ENCODE measurements at regions not wholly inside any gene's neighbourhood (a gene's known extent, or its start where the extent isn't known, plus 50 kb on each side); places are given as distances from the start of the nearest gene placed in this dataset.

DNA sequence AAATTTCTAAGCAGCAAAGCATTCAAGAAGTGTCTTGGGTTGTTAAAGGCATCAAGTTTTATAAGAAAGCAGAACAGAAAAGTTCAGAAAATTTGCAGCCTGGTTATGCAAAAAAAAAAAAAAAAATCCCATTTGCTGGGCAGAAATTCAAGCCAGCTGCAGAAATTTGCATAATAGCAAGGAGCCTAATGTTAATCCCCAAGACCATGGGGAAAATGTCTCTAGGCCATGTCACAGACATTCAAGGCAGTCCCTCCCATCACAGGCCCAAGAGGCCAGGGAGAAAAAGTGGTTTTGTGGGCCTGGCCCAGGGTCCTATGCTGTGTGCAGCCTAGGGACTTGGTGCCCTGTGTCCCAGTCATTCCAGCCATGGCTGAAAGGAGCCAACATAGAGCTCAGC lies 269.0 kb upstream of the SLC39A10 start:
- no peak for ATAC-seq (ENCODE audit: insufficient number of reproducible peaks, low FRiP score, low read depth)
- Histone ChIP-seq H3K4me3 (no peak overlapping the region), H3K4me1 (ENCODE audit: control insufficient read depth in 1 of 2, low read depth in 2 of 2) (no peaks in the 10 kb centered on the region), H3K27me3 (replicated peaks; ENCODE audit: insufficient read depth) (no peaks in the 10 kb centered on the region), H3K27ac (no peak overlapping the region), H3K36me3 (no peaks in the 10 kb centered on the region), H3K9me3 (no peaks in the 10 kb centered on the region)
- TF ChIP-seq, protein P1, sequence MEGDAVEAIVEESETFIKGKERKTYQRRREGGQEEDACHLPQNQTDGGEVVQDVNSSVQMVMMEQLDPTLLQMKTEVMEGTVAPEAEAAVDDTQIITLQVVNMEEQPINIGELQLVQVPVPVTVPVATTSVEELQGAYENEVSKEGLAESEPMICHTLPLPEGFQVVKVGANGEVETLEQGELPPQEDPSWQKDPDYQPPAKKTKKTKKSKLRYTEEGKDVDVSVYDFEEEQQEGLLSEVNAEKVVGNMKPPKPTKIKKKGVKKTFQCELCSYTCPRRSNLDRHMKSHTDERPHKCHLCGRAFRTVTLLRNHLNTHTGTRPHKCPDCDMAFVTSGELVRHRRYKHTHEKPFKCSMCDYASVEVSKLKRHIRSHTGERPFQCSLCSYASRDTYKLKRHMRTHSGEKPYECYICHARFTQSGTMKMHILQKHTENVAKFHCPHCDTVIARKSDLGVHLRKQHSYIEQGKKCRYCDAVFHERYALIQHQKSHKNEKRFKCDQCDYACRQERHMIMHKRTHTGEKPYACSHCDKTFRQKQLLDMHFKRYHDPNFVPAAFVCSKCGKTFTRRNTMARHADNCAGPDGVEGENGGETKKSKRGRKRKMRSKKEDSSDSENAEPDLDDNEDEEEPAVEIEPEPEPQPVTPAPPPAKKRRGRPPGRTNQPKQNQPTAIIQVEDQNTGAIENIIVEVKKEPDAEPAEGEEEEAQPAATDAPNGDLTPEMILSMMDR (IDR thresholded peaks at IDR 0.05): no peak
- DNase-seq (ENCODE audit: low spot score): no peak

DNA sequence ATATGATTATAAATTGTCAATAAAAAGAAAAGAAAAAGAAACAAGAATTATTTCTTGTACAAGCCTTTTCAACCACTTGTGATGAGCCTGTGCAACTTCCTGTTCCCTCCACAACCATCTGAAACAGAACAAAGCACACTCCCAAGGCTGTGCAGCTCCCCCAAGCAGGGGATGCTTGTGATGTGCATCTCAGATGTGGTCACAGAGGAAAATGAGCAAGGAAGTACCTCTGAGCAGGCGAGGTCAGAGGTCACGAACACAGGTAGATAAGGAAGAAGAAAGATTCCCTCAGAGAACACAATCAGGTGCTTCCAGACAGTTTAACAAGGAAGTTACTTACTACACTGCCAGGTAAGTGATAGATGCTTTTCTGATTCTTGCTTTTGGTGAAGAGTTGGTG lies 274.8 kb upstream of the SLC39A10 start:
- Histone ChIP-seq H3K4me1 (ENCODE audit: control insufficient read depth in 1 of 2, low read depth in 2 of 2) (no peaks in the 10 kb centered on the region), H3K4me3 (no peak overlapping the region), H3K9me3 (no peaks in the 10 kb centered on the region), H3K36me3 (no peaks in the 10 kb centered on the region), H3K27ac (no peak overlapping the region), H3K27me3 (replicated peaks; ENCODE audit: insufficient read depth) (no peaks in the 10 kb centered on the region)
- ATAC-seq (ENCODE audit: insufficient number of reproducible peaks, low FRiP score, low read depth) (no peak), DNase-seq (ENCODE audit: low spot score) (no peak)
- TF ChIP-seq, protein P1 (IDR thresholded peaks at IDR 0.05): no peak

DNA sequence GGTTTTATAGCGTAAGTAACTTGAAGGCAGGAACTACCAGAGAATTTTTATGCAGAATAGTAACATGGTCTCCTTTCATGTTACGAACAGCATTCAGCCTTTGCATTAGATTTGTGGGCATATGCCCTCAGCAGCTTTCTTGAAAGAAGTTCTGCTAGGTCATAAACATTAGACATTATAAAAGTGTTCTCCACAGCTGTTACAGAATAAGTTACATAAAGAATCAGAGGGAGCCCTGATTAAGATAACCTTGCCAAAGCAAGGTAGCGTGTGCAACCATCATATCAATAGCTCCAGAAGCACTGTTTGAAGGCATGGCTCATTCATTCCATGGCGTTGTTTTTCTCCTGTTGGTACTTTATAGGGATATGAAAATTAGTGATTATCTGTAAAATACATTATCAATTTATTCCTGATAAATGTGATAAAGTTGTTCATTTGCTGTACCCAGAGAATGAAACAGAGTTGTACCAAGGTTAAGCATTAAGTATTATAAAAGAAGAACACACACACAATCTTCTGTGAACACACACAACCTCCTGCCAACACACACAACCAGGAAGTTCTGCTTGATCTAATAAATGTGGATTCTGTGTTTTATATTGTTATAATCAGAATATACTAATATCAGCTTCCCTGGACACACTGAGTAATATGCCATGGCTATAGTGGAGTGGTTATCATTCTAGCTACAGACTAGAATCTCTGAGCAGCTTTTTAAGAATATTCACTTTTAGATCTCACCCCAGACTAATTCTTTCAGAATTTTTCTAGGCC lies 286.7 kb upstream of the SLC39A10 start:
- H3K36me3 ChIP-seq: no peaks in the 10 kb centered on the region
- no peaks in the 10 kb centered on the region for H3K27me3 ChIP-seq (replicated peaks; ENCODE audit: insufficient read depth)
- DNase-seq (ENCODE audit: low spot score) (no peak), ATAC-seq (ENCODE audit: insufficient number of reproducible peaks, low FRiP score, low read depth) (no peak)
- no peak overlapping the region for H3K4me3 ChIP-seq
- TF ChIP-seq, protein P1 (IDR thresholded peaks at IDR 0.05): no peak
- H3K27ac ChIP-seq: no peak overlapping the region
- no peaks in the 10 kb centered on the region for H3K9me3 ChIP-seq
- H3K4me1 ChIP-seq (ENCODE audit: control insufficient read depth in 1 of 2, low read depth in 2 of 2): no peaks in the 10 kb centered on the region

DNA sequence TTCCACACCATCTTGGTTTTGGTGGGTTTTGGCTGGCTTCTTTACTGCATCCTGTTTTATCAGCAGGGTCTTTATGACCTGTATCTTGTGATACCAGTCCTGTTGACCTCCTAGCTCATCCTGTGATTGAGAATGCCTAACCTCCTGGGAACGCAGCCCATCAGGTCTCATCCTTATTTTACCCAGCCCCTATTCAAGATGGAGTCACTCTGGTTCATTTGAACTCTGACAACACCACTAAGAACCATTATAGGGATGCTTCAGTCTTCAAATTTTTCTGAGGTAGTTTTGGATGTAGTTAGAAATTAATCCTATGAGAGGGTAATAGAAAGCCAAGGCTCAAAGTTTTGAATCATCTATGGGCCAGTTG lies 287.8 kb upstream of the SLC39A10 start:
- TF ChIP-seq, protein P1 (IDR thresholded peaks at IDR 0.05): no peak
- Histone ChIP-seq H3K27me3 (replicated peaks; ENCODE audit: insufficient read depth) (no peaks in the 10 kb centered on the region), H3K4me3 (no peak overlapping the region), H3K36me3 (no peaks in the 10 kb centered on the region), H3K9me3 (no peaks in the 10 kb centered on the region), H3K27ac (no peak overlapping the region), H3K4me1 (ENCODE audit: control insufficient read depth in 1 of 2, low read depth in 2 of 2) (no peaks in the 10 kb centered on the region)
- DNase-seq (ENCODE audit: low spot score): no peak
- ATAC-seq (ENCODE audit: insufficient number of reproducible peaks, low FRiP score, low read depth): no peak

DNA sequence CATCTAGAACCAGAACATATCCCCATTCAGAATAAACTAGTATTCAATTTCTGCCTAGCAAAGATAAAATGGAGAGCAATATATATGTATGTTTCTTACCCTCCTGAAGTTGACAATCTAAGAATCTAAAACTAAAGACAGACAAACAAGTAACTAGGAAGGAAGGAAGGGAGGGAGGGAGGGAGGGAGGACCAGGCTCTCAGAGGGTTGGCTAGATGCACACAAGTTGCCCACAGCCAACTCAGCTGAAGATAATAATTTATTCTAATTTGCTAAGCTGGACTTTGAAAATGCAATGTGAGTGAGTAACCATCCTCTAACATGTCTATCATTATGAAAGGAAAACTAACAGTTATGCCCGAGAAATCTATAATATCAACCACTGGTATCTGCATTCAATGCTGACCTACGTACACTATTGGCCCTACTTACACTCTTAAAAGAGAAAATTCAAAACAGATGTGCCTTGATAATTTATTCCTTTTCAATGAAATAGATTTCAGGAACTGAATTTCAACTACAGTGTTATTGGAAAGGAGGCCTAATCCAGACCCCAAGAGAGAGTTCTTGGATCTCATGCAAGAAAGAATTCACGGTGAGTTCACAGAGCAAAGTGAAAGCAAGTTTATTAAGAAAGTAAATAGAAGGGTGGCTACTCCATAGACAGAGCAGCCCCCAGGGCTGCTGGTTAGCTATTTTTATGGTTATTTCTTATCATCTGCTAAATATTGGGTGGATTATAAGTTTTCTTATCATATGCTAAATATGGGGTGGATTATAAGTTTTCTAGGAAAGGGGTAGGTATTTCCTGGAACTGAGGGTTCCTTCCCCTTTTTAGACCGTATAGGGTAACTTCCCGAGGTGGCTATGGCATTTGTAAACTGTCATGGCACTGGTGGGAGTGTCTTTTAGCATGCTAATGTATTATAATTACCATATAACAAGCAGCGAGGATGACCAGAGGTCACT lies 288.5 kb upstream of the SLC39A10 start:
- no peak for DNase-seq (ENCODE audit: low spot score)
- Histone ChIP-seq H3K9me3 (no peaks in the 10 kb centered on the region), H3K27ac (no peak overlapping the region), H3K4me3 (no peak overlapping the region), H3K4me1 (ENCODE audit: control insufficient read depth in 1 of 2, low read depth in 2 of 2) (no peaks in the 10 kb centered on the region), H3K36me3 (no peaks in the 10 kb centered on the region), H3K27me3 (replicated peaks; ENCODE audit: insufficient read depth) (no peaks in the 10 kb centered on the region)
- TF ChIP-seq, protein P1 (IDR thresholded peaks at IDR 0.05): no peak
- ATAC-seq (ENCODE audit: insufficient number of reproducible peaks, low FRiP score, low read depth): no peak

Measured in thoracic aorta (tissue), 2 donors.